H1 (cell line): ENCODE measurements at regions not wholly inside any gene's neighbourhood (a gene's known extent, or its start where the extent isn't known, plus 50 kb on each side); places are given as distances from the start of the nearest gene placed in this dataset.

ENCODE experiments used
- CTCF ChIA-PET: fragments of 300-600 bp; sonication (Branson Sonifier 250); formaldehyde crosslinking; loops from one replicate; lab custom pipeline; 2021; ENCODE audit not compliant: partially characterized antibody; lab: Charles Lee
- POLR2A ChIA-PET: fragments of 300-600 bp; sonication (Branson Sonifier 250); formaldehyde crosslinking; loops from one replicate; lab custom pipeline; 2021; ENCODE audit warnings: inconsistent platforms; ENCODE audit not compliant: partially characterized antibody; lab: Charles Lee
- DNase-seq, 2 experiments: peaks; one replicate each; pipeline versions ENCODE4 v3.0.0 to v3.0.0-alpha.2; 2010 to 2022; ENCODE audit warnings: low spot score in 2 of 2, low read depth in 1 of 2, mixed read lengths in 1 of 2
- FAIRE-seq: peaks from 2 replicates; lab custom pipeline; 2011; peaks lifted over from hg19 to GRCh38; lab: Jason Lieb, UNC
- H2AFZ ChIP-seq: 2 replicates; pipeline ENCODE4 v1.8.1; 2012; ENCODE audit warnings: low read length, inconsistent platforms
- H2AK5ac ChIP-seq: 2 replicates; pipeline ENCODE4 v1.6.1; 2013; ENCODE audit warnings: low read depth, low read length
- H2BK120ac ChIP-seq: replicated peaks from 2 replicates; pipeline ENCODE3; 2013; ENCODE audit warnings: low read depth, low read length, inconsistent platforms
- H2BK12ac ChIP-seq: 2 replicates; pipeline ENCODE4 v1.6.1; 2013; ENCODE audit warnings: low read depth, low read length
- H2BK15ac ChIP-seq: 2 replicates; pipeline ENCODE4 v1.6.1; 2013; ENCODE audit warnings: low read length
- H2BK20ac ChIP-seq: 2 replicates; pipeline ENCODE4 v1.6.1; 2013; ENCODE audit warnings: low read length
- H2BK5ac ChIP-seq: 2 replicates; pipeline ENCODE4 v1.6.1; 2013; ENCODE audit warnings: low read depth, low read length
- H3K14ac ChIP-seq: 2 replicates; pipeline ENCODE4 v1.6.1; 2013; ENCODE audit warnings: inconsistent platforms; ENCODE audit not compliant: insufficient read length
- H3K18ac ChIP-seq: 2 replicates; pipeline ENCODE4 v1.6.1; 2013; ENCODE audit warnings: low read length; ENCODE audit errors: extremely low read depth
- H3K23ac ChIP-seq: 2 replicates; pipeline ENCODE4 v1.6.1; 2013; ENCODE audit warnings: inconsistent platforms; ENCODE audit not compliant: insufficient read length
- H3K23me2 ChIP-seq: 2 replicates; pipeline ENCODE4 v1.6.1; 2013; ENCODE audit warnings: low read depth, low read length
- H3K27ac ChIP-seq: 2 replicates; pipeline ENCODE4 v1.6.1; 2011; ENCODE audit warnings: low read depth, low read length, inconsistent platforms
- H3K27me3 ChIP-seq, 4 experiments: replicated peaks in 1 of 4; 1 replicate in 1 of 4; 2 replicates in 3 of 4; pipeline versions ENCODE4 v1.6.1 to v1.8.1; 2011 to 2013; ENCODE audit warnings: low read length in 3 of 4, mild to moderate bottlenecking in 3 of 4, inconsistent platforms in 2 of 4, mixed read lengths in 2 of 4, moderate library complexity in 1 of 4; ENCODE audit not compliant: control insufficient read depth in 3 of 4, insufficient read depth in 3 of 4; ENCODE audit errors: extremely low read depth in 1 of 4
- H3K36me3 ChIP-seq, 4 experiments: 2 replicates each; pipeline versions ENCODE4 v1.6.1 to v1.8.1; 2011 to 2013; ENCODE audit warnings: mild to moderate bottlenecking in 4 of 4, low read length in 3 of 4, moderate library complexity in 2 of 4, control low read depth in 1 of 4, inconsistent platforms in 1 of 4; ENCODE audit not compliant: insufficient read depth in 4 of 4, control insufficient read depth in 2 of 4
- H3K4ac ChIP-seq: replicated peaks from 2 replicates; pipeline ENCODE3; 2013; ENCODE audit warnings: low read length, low read depth, mixed read lengths, inconsistent platforms; ENCODE audit not compliant: insufficient read length
- H3K4me1 ChIP-seq, 4 experiments: replicated peaks in 1 of 4; 1 replicate in 1 of 4; 2 replicates in 3 of 4; pipeline versions ENCODE4 v1.6.1 to v1.8.1; 2011 to 2013; ENCODE audit warnings: low read length in 3 of 4, inconsistent platforms in 2 of 4, mixed read lengths in 1 of 4; ENCODE audit not compliant: insufficient read depth in 4 of 4, control insufficient read depth in 3 of 4
- H3K4me2 ChIP-seq, 2 experiments: 2 replicates each; pipeline versions ENCODE4 v1.6.1 to v1.8.1; 2011 to 2013; ENCODE audit warnings: low read depth in 2 of 2, low read length in 2 of 2, control low read depth in 1 of 2, inconsistent platforms in 1 of 2, mild to moderate bottlenecking in 1 of 2; ENCODE audit not compliant: insufficient read depth in 1 of 2
- H3K4me3 ChIP-seq, 4 experiments: fragments of 200-600, 300-600 bp in 1 of 4; sonication (generic), shearing (Covaris generic), sonication (Bioruptor Twin) in 1 of 4; 2 replicates each; pipeline versions ENCODE4 v1.5.1 to v1.8.1; 2011 to 2016; ENCODE audit warnings: low read length in 4 of 4, low read depth in 3 of 4, control low read depth in 2 of 4, inconsistent platforms in 2 of 4, mild to moderate bottlenecking in 2 of 4, mixed read lengths in 1 of 4, moderate library complexity in 1 of 4; ENCODE audit not compliant: insufficient read depth in 2 of 4; ENCODE audit errors: extremely low read depth in 1 of 4
- H3K56ac ChIP-seq: replicated peaks from 2 replicates; pipeline ENCODE3; 2013; ENCODE audit warnings: low read depth, mild to moderate bottlenecking, mixed read lengths, low read length, inconsistent platforms; ENCODE audit not compliant: insufficient read length
- H3K79me1 ChIP-seq: 2 replicates; pipeline ENCODE4 v1.6.1; 2013; ENCODE audit warnings: low read depth, low read length, control low read depth
- H3K79me2 ChIP-seq, 2 experiments: 2 replicates each; pipeline versions ENCODE4 v1.6.1 to v1.8.1; 2012 to 2013; ENCODE audit warnings: low read length in 2 of 2, mild to moderate bottlenecking in 2 of 2, inconsistent platforms in 1 of 2; ENCODE audit not compliant: insufficient read depth in 2 of 2, control insufficient read depth in 1 of 2
- H3K9ac ChIP-seq, 4 experiments: replicated peaks in 1 of 4; 1 replicate in 1 of 4; 2 replicates in 3 of 4; pipeline versions ENCODE4 v1.6.1 to v1.8.1; 2011 to 2013; ENCODE audit warnings: low read depth in 3 of 4, low read length in 3 of 4, control low read depth in 2 of 4, mild to moderate bottlenecking in 2 of 4, moderate library complexity in 2 of 4, inconsistent platforms in 1 of 4; ENCODE audit errors: extremely low read depth in 1 of 4
- H3K9me3 ChIP-seq, 2 experiments: 2 replicates each; pipeline versions ENCODE4 v1.6.1 to v1.8.1; 2012 to 2013; ENCODE audit warnings: mild to moderate bottlenecking in 2 of 2, moderate library complexity in 2 of 2, control low read depth in 1 of 2, inconsistent platforms in 1 of 2, low read depth in 1 of 2, low read length in 1 of 2, mixed read lengths in 1 of 2; ENCODE audit not compliant: insufficient read depth in 2 of 2
- H4K20me1 ChIP-seq, 2 experiments: replicated peaks in 1 of 2; 2 replicates each; pipeline versions ENCODE3 to v1.8.1; 2011 to 2013; ENCODE audit warnings: inconsistent platforms in 2 of 2, low read length in 2 of 2, mild to moderate bottlenecking in 1 of 2; ENCODE audit not compliant: insufficient read depth in 2 of 2, control insufficient read depth in 1 of 2
- H4K5ac ChIP-seq: 2 replicates; pipeline ENCODE4 v1.6.1; 2013; ENCODE audit warnings: low read length, low read depth, mixed read lengths, inconsistent platforms; ENCODE audit not compliant: insufficient read length
- H4K8ac ChIP-seq: 2 replicates; pipeline ENCODE4 v1.8.0; 2013; ENCODE audit warnings: mild to moderate bottlenecking, moderate library complexity, low read length, inconsistent platforms; ENCODE audit not compliant: insufficient read depth; ENCODE audit errors: extremely low read depth
- H4K91ac ChIP-seq: replicated peaks from 2 replicates; pipeline ENCODE3; 2013; ENCODE audit warnings: low read length, mixed read lengths, inconsistent platforms; ENCODE audit not compliant: insufficient read length
- ATF2 ChIP-seq: IDR thresholded peaks from 2 replicates; pipeline ENCODE4 v1.6.1; 2012; ENCODE audit warnings: low read length, inconsistent platforms
- CTCF ChIP-seq, 3 experiments: IDR thresholded peaks; 1 replicate in 2 of 3; 2 replicates in 1 of 3; pipeline versions ENCODE4 v1.5.1 to v1.6.1; 2011; ENCODE audit warnings: low read length in 3 of 3, mild to moderate bottlenecking in 3 of 3, inconsistent platforms in 2 of 3, low read depth in 1 of 3, moderate library complexity in 1 of 3; ENCODE audit not compliant: insufficient read depth in 1 of 3; ENCODE audit errors: control extremely low read depth in 1 of 3
- EP300 ChIP-seq, 2 experiments: IDR thresholded peaks; 1 replicate in 1 of 2; 2 replicates in 1 of 2; pipeline ENCODE4 v1.6.1; 2011 to 2012; ENCODE audit warnings: low read depth in 2 of 2, low read length in 2 of 2, mild to moderate bottlenecking in 2 of 2, borderline replicate concordance in 1 of 2, inconsistent platforms in 1 of 2, moderate library complexity in 1 of 2
- KDM4A ChIP-seq: IDR thresholded peaks from one replicate; pipeline ENCODE4 v1.7.1; 2012; ENCODE audit warnings: low read depth, mild to moderate bottlenecking, moderate library complexity, low read length, inconsistent platforms; ENCODE audit not compliant: severe bottlenecking
- POLR2A ChIP-seq, 2 experiments: IDR thresholded peaks; 1 replicate in 1 of 2; 2 replicates in 1 of 2; pipeline ENCODE4 v1.6.1; 2011; ENCODE audit warnings: low read depth in 2 of 2, low read length in 2 of 2, mild to moderate bottlenecking in 2 of 2; ENCODE audit errors: control extremely low read depth in 1 of 2
- POLR2AphosphoS5 ChIP-seq: IDR thresholded peaks from 2 replicates; pipeline ENCODE4 v1.6.1; 2011; ENCODE audit warnings: low read depth, low read length
- POU5F1 ChIP-seq: IDR thresholded peaks from 2 replicates; pipeline ENCODE4 v1.6.1; 2011; ENCODE audit warnings: low read depth, mild to moderate bottlenecking, low read length, moderate library complexity
- RFX5 ChIP-seq: IDR thresholded peaks from 2 replicates; pipeline ENCODE4 v1.6.1; 2011; ENCODE audit warnings: low read depth, low read length, improper control_type of control experiment, borderline replicate concordance
- SIN3A ChIP-seq, 2 experiments: IDR thresholded peaks in 1 of 2; conservative IDR thresholded peaks in 1 of 2; 2 replicates each; pipeline ENCODE4 v1.6.1; 2011 to 2012; ENCODE audit warnings: low read length in 2 of 2, improper control_type of control experiment in 1 of 2, low read depth in 1 of 2, mild to moderate bottlenecking in 1 of 2
- SIRT6 ChIP-seq: IDR thresholded peaks from one replicate; pipeline ENCODE4 v1.7.1; 2012; ENCODE audit warnings: low read length, inconsistent platforms
- TAF7 ChIP-seq: optimal IDR thresholded peaks from 2 replicates; pipeline ENCODE3; 2011; ENCODE audit warnings: low read depth, mild to moderate bottlenecking, inconsistent platforms, low read length, moderate library complexity, borderline replicate concordance
- TCF12 ChIP-seq: IDR thresholded peaks from 2 replicates; pipeline ENCODE4 v1.6.1; 2011; ENCODE audit warnings: low read depth, mild to moderate bottlenecking, low read length

GRCh38 chr16:35480988-35481387 is 2021.6 kb downstream of the TP53TG3F start:
- H3K4me3 ChIP-seq, result no peak overlapping the region
- H4K91ac ChIP-seq, result no peak overlapping the region
- no peak overlapping the region for H3K14ac ChIP-seq
- H3K9me3 ChIP-seq, result peaks cover 50 to 59% of the 10 kb centered on the region in 2 experiments
- no peaks in the 10 kb centered on the region for H3K4me1 ChIP-seq
- no peak overlapping the region for H3K27ac ChIP-seq
- DNase-seq (no peak), FAIRE-seq (no peak)
- no peak overlapping the region for H3K56ac ChIP-seq
- H3K23ac ChIP-seq, result no peak overlapping the region
- H3K27me3 ChIP-seq, result no peaks in the 10 kb centered on the region
- ChIA-PET POLR2A (no interaction called here), CTCF (no interaction called here)
- H3K23me2 ChIP-seq, result no peaks in the 10 kb centered on the region
- H2BK20ac ChIP-seq, result no peak overlapping the region
- H3K4me2 ChIP-seq, result no peak overlapping the region
- no peak overlapping the region for H2BK15ac ChIP-seq
- H2BK12ac ChIP-seq, result no peak overlapping the region
- no peak overlapping the region for H4K8ac ChIP-seq
- H3K79me2 ChIP-seq, result no peaks in the 10 kb centered on the region
- H3K4ac ChIP-seq, result no peak overlapping the region
- H4K20me1 ChIP-seq, result no peaks in the 10 kb centered on the region
- no peak overlapping the region for H2BK120ac ChIP-seq
- no peak overlapping the region for H2AK5ac ChIP-seq
- no peak overlapping the region for H2AFZ ChIP-seq
- H3K36me3 ChIP-seq, result no peaks in the 10 kb centered on the region
- no peak overlapping the region for H2BK5ac ChIP-seq
- no peaks in the 10 kb centered on the region for H3K79me1 ChIP-seq
- no peak overlapping the region for H3K18ac ChIP-seq
- no peak overlapping the region for H4K5ac ChIP-seq
- no peak overlapping the region for H3K9ac ChIP-seq
- TF ChIP-seq RFX5 (no peak), EP300 (IDR thresholded peaks at IDR 0.05; ENCODE audit: borderline replicate concordance in 1 of 2, low read depth in 2 of 2, low read length in 2 of 2) (no peak), SIRT6 (no peak), SIN3A (conservative IDR thresholded peaks at IDR 0.05 in 1 of 2, IDR thresholded peaks at IDR 0.05 in 1 of 2; ENCODE audit: low read depth in 1 of 2, low read length in 2 of 2) (no peak), TCF12 (no peak), TAF7 (no peak), ATF2 (no peak), POLR2A (IDR thresholded peaks at IDR 0.05; ENCODE audit: control extremely low read depth in 1 of 2, low read depth in 2 of 2, low read length in 2 of 2) (no peak), POLR2AphosphoS5 (no peak), POU5F1 (no peak), KDM4A (no peak), CTCF (IDR thresholded peaks at IDR 0.05; ENCODE audit: control extremely low read depth in 1 of 3, insufficient read depth in 1 of 3, low read depth in 1 of 3, low read length in 3 of 3) (no peak)
